AG09309 (cell line): ENCODE measurements at regions not wholly inside any gene's neighbourhood (a gene's known extent, or its start where the extent isn't known, plus 50 kb on each side); places are given as distances from the start of the nearest gene placed in this dataset.

Experiments used
- DNase-seq: peaks from one replicate; pipeline ENCODE4 v3.0.0-alpha.2; 2010; ENCODE audit warnings: low read depth
- H3K4me3 ChIP-seq: 2 replicates; pipeline ENCODE4 v1.5.1; 2011; ENCODE audit warnings: mild to moderate bottlenecking, low read depth, low read length, moderate library complexity; ENCODE audit not compliant: control insufficient read depth
- CTCF ChIP-seq: IDR thresholded peaks from 2 replicates; pipeline ENCODE4 v1.5.1; 2011; ENCODE audit warnings: mild to moderate bottlenecking, low read depth, low read length, inconsistent platforms; ENCODE audit not compliant: insufficient read depth, control insufficient read depth; ENCODE audit errors: missing control alignments

GRCh38 chr4:55017406-55017805 lies 108.0 kb downstream of the KDR start:
- no peak for TF ChIP-seq CTCF
- no peak for DNase-seq
- H3K4me3 ChIP-seq = no peak overlapping the region

- no peak for TF ChIP-seq CTCF
- no peak overlapping the region for H3K4me3 ChIP-seq
- no peak for DNase-seq
Observed at GRCh38 chr4:55016131-55016530, 109.3 kb downstream of the KDR start.

GRCh38 chr4:55014876-55015275 lies 110.5 kb downstream of the KDR start:
- DNase-seq = no peak
- H3K4me3 ChIP-seq = no peak overlapping the region
- TF ChIP-seq CTCF = no peak

GRCh38 chr4:55013431-55013955 lies 111.9 kb downstream of the KDR start:
- TF ChIP-seq CTCF = no peak
- DNase-seq = no peak
- H3K4me3 ChIP-seq = no peak overlapping the region

- no peak for DNase-seq
- no peak for TF ChIP-seq CTCF
- no peak overlapping the region for H3K4me3 ChIP-seq
Observed at GRCh38 chr4:55012363-55013230, 112.8 kb downstream of the KDR start.

GRCh38 chr4:55011761-55012160 lies 113.6 kb downstream of the KDR start:
- DNase-seq = no peak
- TF ChIP-seq CTCF = no peak
- no peak overlapping the region for H3K4me3 ChIP-seq
